Aorta (tissue), 5 donors: ENCODE measurements at regions not wholly inside any gene's neighbourhood (a gene's known extent, or its start where the extent isn't known, plus 50 kb on each side); places are given as distances from the start of the nearest gene placed in this dataset.

Experiments
- ATAC-seq: fragments of 200-7000 bp; cut with Tn5 transposase; one replicate; pipeline ENCODE4 v1.9.1; 2022; ENCODE audit warnings: moderate library complexity; ENCODE audit not compliant: low FRiP score
- DNase-seq, 2 donors: peaks; one replicate each; pipeline ENCODE4 v3.0.0-alpha.2; 2020
- H3K27ac ChIP-seq, 2 donors: one replicate each; pipeline ENCODE4 v1.5.1; 2013; ENCODE audit warnings: low read length in 2 of 2, mild to moderate bottlenecking in 2 of 2, moderate library complexity in 2 of 2, control low read depth in 1 of 2, inconsistent platforms in 1 of 2, low read depth in 1 of 2
- H3K27me3 ChIP-seq, 2 donors: one replicate each; pipeline ENCODE4 v1.6.1; 2013; ENCODE audit warnings: control low read depth in 1 of 2, low read length in 1 of 2, mild to moderate bottlenecking in 1 of 2, moderate library complexity in 1 of 2; ENCODE audit not compliant: insufficient read depth in 2 of 2, control insufficient read depth in 1 of 2
- H3K36me3 ChIP-seq, 2 donors: one replicate each; pipeline ENCODE4 v1.6.1; 2013; ENCODE audit warnings: control low read depth in 1 of 2, low read length in 1 of 2, mild to moderate bottlenecking in 1 of 2; ENCODE audit not compliant: insufficient read depth in 2 of 2, control insufficient read depth in 1 of 2
- H3K4me1 ChIP-seq, 2 donors: one replicate each; pipeline ENCODE4 v1.6.1; 2013; ENCODE audit warnings: low read length in 2 of 2, control low read depth in 1 of 2, mild to moderate bottlenecking in 1 of 2, moderate library complexity in 1 of 2; ENCODE audit not compliant: insufficient read depth in 2 of 2, control insufficient read depth in 1 of 2
- H3K4me3 ChIP-seq, 2 donors: one replicate each; pipeline ENCODE4 v1.5.1; 2013; ENCODE audit warnings: low read length in 2 of 2, control low read depth in 1 of 2, mild to moderate bottlenecking in 1 of 2
- H3K9me3 ChIP-seq: one replicate; pipeline ENCODE4 v1.6.1; 2013; ENCODE audit warnings: mild to moderate bottlenecking, low read length; ENCODE audit not compliant: control insufficient read depth
- WGBS, 2 donors: extraction: QIAGEN DNeasy Blood & Tissue Kit; methylation state at CpG; one replicate each; pipeline ENCODE4 v1.1.7; 2013; 5-methylcytosine and 5-hydroxymethylcytosine counted together
- intact Hi-C, 2 donors: fragments of 100-400 bp; cut with DNase I; formaldehyde crosslinking; loops; one replicate each; pipeline versions ENCODE4 v1.14.2 to v1.15.0; 2022
- donor health status: healthy with polysubstance abuse.
- donor health status: Bipolar disorder and iron deficiency.
- donor health status: DM: no; HTN: no; CAD: no.
- donor health status: DM: no; HTN: no; CAD: no.
- donor health status: DM: yes; HTN: yes; CAD: no.

GRCh38 chr7:131061158-131061557, 266.5 kb upstream of the MKLN1 start:
- no peaks in the 10 kb centered on the region for H3K27me3 ChIP-seq
- H3K4me3 ChIP-seq, result no peak overlapping the region
- no peak for ATAC-seq
- no peak overlapping the region for H3K27ac ChIP-seq
- H3K4me1 ChIP-seq, result peaks cover 2 to 3% of the 10 kb centered on the region in 2 donors
- intact Hi-C loops, result no loop called here
- H3K36me3 ChIP-seq, result no peaks in the 10 kb centered on the region
- 80 to 82% methylated on average over 5 of the region's 5 CpGs for WGBS, 2 donors
- no peak for DNase-seq
- H3K9me3 ChIP-seq, result no peaks in the 10 kb centered on the region

- Histone ChIP-seq H3K9me3 (no peaks in the 10 kb centered on the region), H3K36me3 (no peaks in the 10 kb centered on the region), H3K4me1 (peaks cover 2 to 3% of the 10 kb centered on the region in 2 donors), H3K27ac (no peak overlapping the region), H3K4me3 (no peak overlapping the region), H3K27me3 (no peaks in the 10 kb centered on the region)
- no peak for DNase-seq
- 94 to 99% methylated on average over 4 of the region's 4 CpGs for WGBS, 2 donors
- intact Hi-C loops, result no loop called here
- no peak for ATAC-seq
Observed at GRCh38 chr7:131061818-131062217, 265.9 kb upstream of the MKLN1 start.

GRCh38 chr7:131066635-131067034, 261.0 kb upstream of the MKLN1 start:
- Histone ChIP-seq H3K4me3 (no peak overlapping the region), H3K9me3 (no peaks in the 10 kb centered on the region), H3K4me1 (peaks cover 1 to 4% of the 10 kb centered on the region in 2 donors), H3K27ac (no peak overlapping the region), H3K27me3 (no peaks in the 10 kb centered on the region), H3K36me3 (peaks cover 0 to 3% of the 10 kb centered on the region in 2 donors)
- intact Hi-C loops, result no loop called here
- no peak for ATAC-seq
- no peak for DNase-seq

GRCh38 chr7:131067220-131067619, 260.5 kb upstream of the MKLN1 start:
- intact Hi-C loops, result no loop called here
- Histone ChIP-seq H3K36me3 (peaks cover 0 to 3% of the 10 kb centered on the region in 2 donors), H3K4me1 (peaks cover 1 to 4% of the 10 kb centered on the region in 2 donors), H3K4me3 (no peak overlapping the region), H3K27ac (no peak overlapping the region), H3K27me3 (no peaks in the 10 kb centered on the region), H3K9me3 (no peaks in the 10 kb centered on the region)
- 53 to 70% methylated on average over 5 of the region's 5 CpGs for WGBS, 2 donors
- ATAC-seq, result no peak
- no peak for DNase-seq

GRCh38 chr7:131068604-131069021, 259.1 kb upstream of the MKLN1 start:
- DNase-seq (no peak), ATAC-seq (no peak)
- no peak overlapping the region for H3K27ac ChIP-seq
- H3K4me3 ChIP-seq, result no peak overlapping the region
- intact Hi-C loops, result no loop called here
- H3K27me3 ChIP-seq, result no peaks in the 10 kb centered on the region
- peaks cover 0 to 3% of the 10 kb centered on the region in 2 donors for H3K36me3 ChIP-seq
- peaks cover 4% of the 10 kb centered on the region in 2 donors for H3K4me1 ChIP-seq
- 47 to 63% methylated on average over 2 of the region's 2 CpGs for WGBS, 2 donors
- no peaks in the 10 kb centered on the region for H3K9me3 ChIP-seq

- no peaks in the 10 kb centered on the region for H3K27me3 ChIP-seq
- WGBS, 2 donors, result 37 to 45% methylated on average over 10 of the region's 10 CpGs
- DNase-seq (peak in 1 of 2 donors; percentile 58), ATAC-seq (peak; percentile 51)
- peak overlapping the region in 1 of 2 donors; percentile 40 for H3K27ac ChIP-seq
- H3K36me3 ChIP-seq, result peaks cover 0 to 3% of the 10 kb centered on the region in 2 donors
- H3K4me3 ChIP-seq, result no peak overlapping the region
- H3K9me3 ChIP-seq, result no peaks in the 10 kb centered on the region
- H3K4me1 ChIP-seq, result peaks cover 6 to 7% of the 10 kb centered on the region in 2 donors
- intact Hi-C loops, result loop anchor here in 1 of 2 donors (5.0 kb wide), 1 partner anchor 35 kb away; no protein-coding TSS in a partner anchor
Observed at GRCh38 chr7:131071786-131072504, 255.7 kb upstream of the MKLN1 start.

GRCh38 chr7:131072505-131073091, 255.1 kb upstream of the MKLN1 start:
- 74 to 76% methylated on average over 5 of the region's 5 CpGs for WGBS, 2 donors
- Histone ChIP-seq H3K36me3 (no peaks in the 10 kb centered on the region), H3K27me3 (no peaks in the 10 kb centered on the region), H3K4me3 (no peak overlapping the region), H3K4me1 (peaks cover 8% of the 10 kb centered on the region in 2 donors), H3K27ac (peak overlapping the region in 1 of 2 donors; percentile 45), H3K9me3 (no peaks in the 10 kb centered on the region)
- intact Hi-C loops, result loop anchor here in 1 of 2 donors (5.0 kb wide), 1 partner anchor 35 kb away; no protein-coding TSS in a partner anchor
- no peak for ATAC-seq
- DNase-seq, result no peak

- ATAC-seq (no peak), DNase-seq (no peak)
- Histone ChIP-seq H3K4me1 (peaks cover 5 to 8% of the 10 kb centered on the region in 2 donors), H3K27me3 (no peaks in the 10 kb centered on the region), H3K27ac (no peak overlapping the region), H3K36me3 (no peaks in the 10 kb centered on the region), H3K9me3 (no peaks in the 10 kb centered on the region), H3K4me3 (no peak overlapping the region)
- WGBS, 2 donors, result 98 to 100% methylated on average over 1 of the region's 1 CpG
- intact Hi-C loops, result loop anchor here in 1 of 2 donors (5.0 kb wide), 1 partner anchor 33 kb away; no protein-coding TSS in a partner anchor
Observed at GRCh38 chr7:131074043-131074442, 253.6 kb upstream of the MKLN1 start.

GRCh38 chr7:131074585-131074984, 253.1 kb upstream of the MKLN1 start:
- Histone ChIP-seq H3K27ac (no peak overlapping the region), H3K4me3 (no peak overlapping the region), H3K9me3 (no peaks in the 10 kb centered on the region), H3K4me1 (peaks cover 5 to 8% of the 10 kb centered on the region in 2 donors), H3K27me3 (no peaks in the 10 kb centered on the region), H3K36me3 (no peaks in the 10 kb centered on the region)
- DNase-seq (no peak), ATAC-seq (no peak)
- intact Hi-C loops, result loop anchor here in 1 of 2 donors (5.0 kb wide), 1 partner anchor 33 kb away; no protein-coding TSS in a partner anchor
- WGBS, 2 donors, result 51 to 66% methylated on average over 4 of the region's 4 CpGs
